AG04450 (cell line): ENCODE measurements at regions not wholly inside any gene's neighbourhood (a gene's known extent, or its start where the extent isn't known, plus 50 kb on each side); places are given as distances from the start of the nearest gene placed in this dataset.

Experiments used
- CTCF ChIA-PET: fragments of 300-600, 350-600 bp; formaldehyde crosslinking; extraction: SDS; loops from one replicate; lab custom pipeline; 2022; ENCODE audit warnings: antibody characterized with exemption, inconsistent platforms; lab: Charles Lee
- POLR2A ChIA-PET: fragments of 350-600 bp; formaldehyde crosslinking; extraction: SDS; loops from one replicate; lab custom pipeline; 2021; ENCODE audit warnings: antibody characterized with exemption, inconsistent platforms; lab: Yijun Ruan, JAX
- DNase-seq: peaks from one replicate; pipeline ENCODE4 v3.0.0-alpha.2; 2011; ENCODE audit warnings: low read depth, low spot score
- H3K27ac ChIP-seq: one replicate; pipeline ENCODE4 v1.5.1; 2012; ENCODE audit warnings: low read depth, low read length, control low read depth
- H3K27me3 ChIP-seq: one replicate; pipeline ENCODE4 v1.6.0; 2012; ENCODE audit warnings: low read length; ENCODE audit not compliant: control insufficient read depth, insufficient read depth
- H3K4me3 ChIP-seq: 2 replicates; pipeline ENCODE4 v1.5.1; 2011; ENCODE audit warnings: mild to moderate bottlenecking, low read depth, low read length, control low read depth
- H3K9me3 ChIP-seq: 2 replicates; pipeline ENCODE4 v1.5.1; 2012; ENCODE audit warnings: low read length; ENCODE audit not compliant: control insufficient read depth, insufficient read depth
- CTCF ChIP-seq: IDR thresholded peaks from 2 replicates; pipeline ENCODE4 v1.5.1; 2011; ENCODE audit warnings: low read depth, low read length, control low read depth, inconsistent platforms

GRCh38 chr10:25692761-25693160 lies 241.3 kb upstream of the MYO3A start:
- ChIA-PET CTCF (no interaction called here), POLR2A (no interaction called here)
- Histone ChIP-seq H3K27ac (no peak overlapping the region), H3K9me3 (peaks cover 21% of the 10 kb centered on the region), H3K27me3 (no peaks in the 10 kb centered on the region), H3K4me3 (no peak overlapping the region)
- TF ChIP-seq CTCF: no peak
- DNase-seq: no peak

- TF ChIP-seq CTCF: no peak
- no peaks in the 10 kb centered on the region for H3K27me3 ChIP-seq
- CTCF ChIA-PET: no interaction called here
- H3K27ac ChIP-seq: no peak overlapping the region
- H3K4me3 ChIP-seq: no peak overlapping the region
- no peak for DNase-seq
- POLR2A ChIA-PET: no interaction called here
- H3K9me3 ChIP-seq: peaks cover 22% of the 10 kb centered on the region
Measured at GRCh38 chr10:25694206-25694933, 239.7 kb upstream of the MYO3A start.

GRCh38 chr10:25694971-25695370 lies 239.1 kb upstream of the MYO3A start:
- no peak overlapping the region for H3K4me3 ChIP-seq
- peaks cover 27% of the 10 kb centered on the region for H3K9me3 ChIP-seq
- DNase-seq: no peak
- no peak for TF ChIP-seq CTCF
- H3K27me3 ChIP-seq: no peaks in the 10 kb centered on the region
- no peak overlapping the region for H3K27ac ChIP-seq
- ChIA-PET POLR2A (no interaction called here), CTCF (no interaction called here)

- peaks cover 27% of the 10 kb centered on the region for H3K9me3 ChIP-seq
- no peak overlapping the region for H3K4me3 ChIP-seq
- CTCF ChIA-PET: no interaction called here
- POLR2A ChIA-PET: no interaction called here
- DNase-seq: no peak
- no peak for TF ChIP-seq CTCF
- no peak overlapping the region for H3K27ac ChIP-seq
- H3K27me3 ChIP-seq: no peaks in the 10 kb centered on the region
Measured at GRCh38 chr10:25695586-25695985, 238.4 kb upstream of the MYO3A start.

- CTCF ChIA-PET: no interaction called here
- Histone ChIP-seq H3K9me3 (peaks cover 28% of the 10 kb centered on the region), H3K27ac (no peak overlapping the region), H3K4me3 (no peak overlapping the region), H3K27me3 (no peaks in the 10 kb centered on the region)
- POLR2A ChIA-PET: no interaction called here
- DNase-seq: no peak
- TF ChIP-seq CTCF: no peak
Measured at GRCh38 chr10:25696013-25696708, 237.9 kb upstream of the MYO3A start.
